IPS-18c (cell line): ENCODE measurements at regions not wholly inside any gene's neighbourhood (a gene's known extent, or its start where the extent isn't known, plus 50 kb on each side); places are given as distances from the start of the nearest gene placed in this dataset.

ENCODE experiments used
- H3K4me3 ChIP-seq: 2 replicates; pipeline ENCODE4 v1.7.0; 2013; ENCODE audit warnings: low read depth, mild to moderate bottlenecking, low read length, moderate library complexity; ENCODE audit not compliant: insufficient read depth
- H3K9me3 ChIP-seq: one replicate; pipeline ENCODE4 v1.6.1; 2013; ENCODE audit warnings: mild to moderate bottlenecking, low read length, moderate library complexity; ENCODE audit not compliant: control insufficient read depth, insufficient read depth

DNA sequence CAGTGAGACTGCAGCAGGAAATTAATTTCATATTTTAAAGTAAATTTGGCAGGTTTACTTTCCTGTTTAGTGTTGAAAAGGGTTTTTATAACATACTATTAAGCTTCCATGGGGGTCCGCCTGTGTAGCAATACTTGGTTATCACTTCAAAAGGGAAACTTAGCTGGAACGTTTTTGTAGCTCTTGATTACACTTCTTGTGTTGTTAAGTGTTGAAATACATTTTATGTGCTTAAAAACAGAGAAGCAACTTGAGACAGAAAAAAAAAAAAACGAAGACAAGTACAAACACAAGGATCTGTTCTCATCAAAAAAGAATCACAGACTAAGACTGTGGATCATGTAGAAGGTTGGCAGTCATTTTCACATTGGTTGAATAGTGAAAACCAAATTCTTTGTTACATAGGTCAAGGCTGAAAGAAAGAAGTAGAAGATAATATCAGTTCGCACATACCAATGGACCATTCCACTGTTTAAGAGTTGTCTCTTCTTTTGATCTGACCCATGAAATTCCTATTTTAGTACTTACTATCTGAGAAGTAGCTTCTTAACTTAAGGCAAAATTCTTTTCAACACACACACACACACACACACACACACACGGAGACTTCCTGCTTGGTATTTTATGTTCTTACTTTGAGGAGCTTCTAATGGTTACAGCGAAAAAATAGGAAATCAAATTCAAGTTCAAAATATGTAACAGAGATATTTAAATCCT lies 113.9 kb upstream of the SLC35B3 start:
- Histone ChIP-seq H3K4me3 (no peak overlapping the region), H3K9me3 (no peaks in the 10 kb centered on the region)

DNA sequence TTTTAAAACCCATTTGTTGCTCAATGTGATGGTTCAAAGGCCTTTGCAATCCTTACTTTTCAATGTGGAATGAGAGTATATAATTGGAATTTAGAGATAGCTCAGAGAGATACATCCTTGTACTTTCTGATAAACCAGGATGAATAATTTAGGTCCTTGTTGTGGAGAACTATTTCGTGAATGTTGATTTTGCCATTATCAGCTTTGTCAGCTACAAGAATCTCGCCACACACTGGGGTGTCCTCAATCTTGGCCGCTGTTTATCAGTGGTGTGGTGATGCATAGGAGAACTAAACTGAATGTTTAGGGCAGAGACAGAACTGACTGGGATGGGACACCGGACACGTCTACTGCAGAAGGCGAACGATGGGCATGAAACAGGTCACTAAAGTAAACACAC lies 111.2 kb upstream of the SLC35B3 start:
- Histone ChIP-seq H3K9me3 (no peaks in the 10 kb centered on the region), H3K4me3 (no peak overlapping the region)

DNA sequence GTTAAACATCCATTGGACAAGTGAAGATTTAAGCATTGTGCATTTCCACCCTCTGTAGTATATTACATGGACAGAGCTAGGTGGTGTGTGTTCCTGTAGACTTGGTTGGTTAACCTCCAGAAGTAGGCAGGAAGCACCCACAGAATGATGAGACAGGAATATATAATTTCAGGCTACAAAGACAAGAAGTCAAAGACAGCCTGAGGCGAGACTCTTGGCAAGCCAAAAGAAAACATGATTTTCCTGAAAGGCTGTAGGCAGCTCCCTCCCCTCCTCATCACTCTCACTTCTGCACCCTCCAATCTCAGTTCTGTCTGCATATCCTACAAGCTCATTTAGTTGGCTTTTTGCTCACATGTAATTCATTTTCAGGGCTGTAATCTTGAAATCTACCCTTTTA lies 110.0 kb upstream of the SLC35B3 start:
- no peaks in the 10 kb centered on the region for H3K9me3 ChIP-seq
- H3K4me3 ChIP-seq: no peak overlapping the region

DNA sequence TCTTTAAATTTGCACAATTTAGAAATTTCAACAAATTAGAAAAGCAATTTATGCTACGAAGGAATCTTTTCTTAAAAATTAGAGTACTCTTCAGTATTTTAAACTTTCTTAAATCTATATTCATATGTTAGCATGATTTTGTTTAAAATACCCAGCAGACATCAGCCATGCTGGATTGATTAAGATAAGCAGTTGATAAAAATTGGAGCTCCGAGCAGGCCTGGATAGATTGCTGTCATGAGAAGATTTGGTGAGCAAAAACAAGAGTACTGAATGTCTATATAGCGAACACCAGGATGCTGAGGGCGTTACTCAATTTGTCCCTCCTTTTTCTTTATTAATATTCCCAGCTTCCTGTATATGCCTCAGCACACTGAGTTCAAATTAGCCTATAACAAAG lies 108.4 kb upstream of the SLC35B3 start:
- Histone ChIP-seq H3K4me3 (no peak overlapping the region), H3K9me3 (no peaks in the 10 kb centered on the region)

DNA sequence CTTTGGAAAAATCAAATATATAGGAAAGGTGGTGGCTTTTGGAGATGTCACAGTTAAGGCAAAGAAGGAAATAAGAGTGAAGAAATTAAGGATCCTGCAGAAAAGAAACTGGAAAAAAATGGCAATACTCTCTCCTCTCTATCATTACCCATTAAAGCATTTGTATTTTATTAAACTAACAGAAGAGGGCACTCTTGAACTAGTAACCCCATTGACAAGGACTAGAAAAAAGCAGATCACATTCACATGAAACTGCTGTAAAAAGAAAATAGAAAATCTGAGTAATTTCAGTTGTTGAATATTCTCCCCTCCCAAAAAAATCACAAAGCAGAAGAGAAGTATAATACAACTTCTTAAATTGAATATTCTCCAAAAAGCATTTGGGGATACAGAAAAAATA lies 104.1 kb upstream of the SLC35B3 start:
- no peak overlapping the region for H3K4me3 ChIP-seq
- H3K9me3 ChIP-seq: no peaks in the 10 kb centered on the region

DNA sequence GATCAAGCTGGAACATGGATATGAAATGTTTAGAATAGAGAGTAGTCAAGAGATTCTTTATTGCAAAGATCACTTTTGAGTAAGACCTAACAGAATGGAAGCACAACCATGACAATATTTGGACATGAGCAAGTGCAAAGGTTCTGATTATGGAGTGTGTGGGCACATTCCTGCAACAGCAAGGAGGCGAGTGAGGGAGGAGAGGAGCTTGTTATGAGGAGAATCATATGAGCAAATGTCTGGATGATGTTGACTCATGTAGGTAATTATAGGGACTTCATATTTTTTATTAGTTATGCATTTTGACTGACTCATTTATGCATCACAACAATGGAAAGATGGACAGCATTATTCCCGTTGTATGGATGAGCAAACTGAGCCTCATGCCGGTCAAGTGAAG lies 100.8 kb upstream of the SLC35B3 start:
- H3K9me3 ChIP-seq: no peaks in the 10 kb centered on the region
- no peak overlapping the region for H3K4me3 ChIP-seq

DNA sequence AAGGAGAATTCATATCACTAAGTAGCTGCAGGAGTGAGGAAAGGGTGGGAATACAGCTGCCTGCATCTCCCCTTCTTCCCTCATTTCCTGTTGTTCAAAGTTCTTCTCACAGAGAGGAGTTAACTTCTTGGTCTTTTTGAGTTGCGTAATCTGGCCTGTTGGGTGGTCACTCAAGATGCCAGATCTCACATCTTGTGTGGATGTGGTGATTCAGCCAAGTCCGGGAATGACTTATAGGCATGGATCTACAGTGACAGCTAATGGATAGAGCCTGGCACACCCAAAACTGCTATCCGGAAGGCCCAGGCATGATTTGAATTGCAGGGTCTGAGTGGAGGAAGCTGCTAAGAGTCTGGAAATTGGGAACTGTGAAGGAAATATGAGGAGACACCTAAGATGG lies 100.2 kb upstream of the SLC35B3 start:
- Histone ChIP-seq H3K9me3 (no peaks in the 10 kb centered on the region), H3K4me3 (no peak overlapping the region)

DNA sequence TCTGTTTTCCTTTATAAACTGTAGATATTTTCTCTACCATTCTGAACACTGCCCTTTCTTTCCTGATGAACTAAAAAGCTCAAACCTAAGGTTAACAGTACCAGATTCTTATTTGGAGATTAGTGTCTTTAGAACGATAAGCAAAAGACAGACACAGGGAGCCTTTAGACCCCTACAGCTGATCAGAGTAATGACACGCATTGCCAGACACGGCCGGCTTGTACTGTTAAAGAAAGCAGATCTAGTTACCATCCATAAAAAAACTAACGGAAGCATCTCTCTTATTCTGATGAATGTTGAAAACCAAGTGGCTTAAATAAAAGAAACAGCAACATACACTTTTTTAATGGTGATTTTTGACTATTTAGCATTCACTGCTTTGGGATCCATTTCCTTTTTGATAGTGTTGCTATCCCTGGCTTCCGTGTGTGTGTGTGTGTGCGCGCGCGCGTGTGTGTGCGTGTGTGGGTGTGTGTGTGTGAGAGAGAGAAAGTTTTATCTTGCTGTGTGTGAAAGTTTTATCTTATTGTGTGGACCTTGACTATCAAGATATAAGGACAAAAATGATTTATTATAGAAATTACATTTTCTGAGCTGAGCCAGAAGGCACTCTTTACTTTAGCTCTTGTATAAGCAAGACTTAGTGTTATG lies 95.6 kb upstream of the SLC35B3 start:
- no peaks in the 10 kb centered on the region for H3K9me3 ChIP-seq
- H3K4me3 ChIP-seq: no peak overlapping the region

DNA sequence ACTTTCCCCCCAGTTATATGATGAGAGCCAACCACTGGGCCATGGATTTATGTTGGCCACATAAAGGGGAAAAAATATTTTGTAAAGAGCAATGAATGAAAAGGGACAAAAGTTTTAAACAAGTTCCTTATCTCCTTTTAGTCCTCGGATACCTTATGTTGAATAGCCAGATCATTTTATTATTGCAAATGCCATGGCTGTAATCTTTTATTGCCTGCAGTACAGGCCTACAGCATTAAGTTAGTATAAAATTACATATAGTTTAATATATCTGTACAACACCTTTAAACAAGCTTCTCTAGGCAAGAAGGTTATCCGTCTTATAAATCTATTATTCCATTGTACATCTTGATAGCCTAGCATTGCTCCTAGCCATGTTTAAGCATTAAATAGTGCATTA lies 93.9 kb upstream of the SLC35B3 start:
- H3K9me3 ChIP-seq: no peaks in the 10 kb centered on the region

DNA sequence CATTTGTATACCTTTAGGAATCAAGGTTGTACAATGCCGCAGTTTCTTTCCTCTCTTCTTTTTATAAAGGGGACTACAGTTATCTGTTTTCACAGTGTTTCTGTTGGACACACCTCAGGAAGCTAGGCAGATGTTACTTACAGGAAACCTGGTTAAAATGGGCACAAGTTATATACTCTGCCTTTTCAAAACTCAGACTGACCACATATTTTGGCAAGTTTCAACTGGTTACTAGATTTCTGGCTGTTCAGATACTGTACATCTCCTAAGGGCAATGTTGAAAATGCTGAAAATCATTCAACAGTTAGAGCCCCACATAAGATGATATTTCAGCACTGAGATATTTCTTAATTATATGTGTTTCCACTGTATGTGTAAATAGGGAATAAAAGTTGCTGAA lies 92.5 kb upstream of the SLC35B3 start:
- H3K4me3 ChIP-seq: no peak overlapping the region

More for the DNA sequence above, 93.9 kb upstream of the SLC35B3 start:
- H3K4me3 ChIP-seq: no peak overlapping the region

DNA sequence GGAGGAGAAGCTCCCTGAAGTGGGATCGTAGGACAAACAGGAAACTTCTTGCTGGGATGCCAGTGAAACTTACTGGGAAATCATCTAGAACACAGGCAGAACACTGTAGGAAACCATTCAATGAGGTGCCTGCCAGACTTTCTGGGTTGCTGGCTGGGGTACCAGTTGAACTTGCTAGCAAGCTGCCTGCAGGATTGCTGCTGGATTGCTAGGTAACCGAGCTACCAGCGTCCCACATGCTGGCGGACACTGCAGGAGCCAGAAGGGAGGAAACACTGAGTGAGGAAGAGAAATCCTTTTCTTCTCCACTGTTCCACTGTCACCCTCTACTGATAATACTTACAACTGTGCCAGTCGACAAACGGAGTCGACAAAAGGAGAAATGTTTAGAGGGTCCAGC lies 91.3 kb upstream of the SLC35B3 start:
- H3K9me3 ChIP-seq: no peaks in the 10 kb centered on the region
- no peak overlapping the region for H3K4me3 ChIP-seq

More for the DNA sequence above, 92.5 kb upstream of the SLC35B3 start:
- H3K9me3 ChIP-seq: no peaks in the 10 kb centered on the region

DNA sequence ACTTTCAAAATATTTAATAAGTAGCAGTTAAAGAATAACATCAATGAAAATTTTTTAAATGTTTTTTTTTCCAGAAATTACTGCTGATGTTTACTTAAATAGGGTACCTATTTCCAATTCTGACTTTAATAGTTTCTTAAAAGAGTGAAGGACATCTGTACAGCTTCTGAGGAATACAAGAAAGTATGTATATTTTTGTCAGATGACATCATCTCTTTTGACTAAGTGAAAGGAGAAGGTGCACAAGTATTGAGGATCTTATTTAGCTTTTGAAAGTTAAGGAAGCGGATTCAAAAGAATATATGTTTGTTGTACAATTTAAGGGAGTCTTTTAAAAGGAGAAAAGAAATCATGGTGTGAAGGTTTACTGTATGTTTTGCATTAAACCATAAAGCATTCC lies 90.0 kb upstream of the SLC35B3 start:
- no peak overlapping the region for H3K4me3 ChIP-seq
- H3K9me3 ChIP-seq: no peaks in the 10 kb centered on the region

DNA sequence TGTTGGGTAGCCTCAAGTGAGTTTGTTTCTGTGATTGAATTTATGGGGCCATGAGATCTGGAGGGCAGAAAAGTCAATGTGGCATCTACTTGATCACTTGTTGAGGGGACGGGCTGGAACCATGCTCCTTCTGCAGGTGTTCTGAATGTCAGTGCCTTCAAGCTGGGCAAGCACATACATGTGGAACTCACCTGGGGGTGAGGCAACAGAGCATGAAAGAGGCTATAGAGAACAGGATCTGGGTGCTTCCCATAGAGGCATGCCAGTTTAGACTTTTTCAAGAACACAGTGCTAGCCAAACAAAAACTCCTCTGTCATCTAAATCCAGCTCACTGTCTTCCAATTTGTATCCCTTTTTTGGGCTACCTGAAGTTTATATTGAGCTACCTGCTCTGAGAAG lies 77.8 kb upstream of the SLC35B3 start:
- H3K9me3 ChIP-seq: no peaks in the 10 kb centered on the region
- no peak overlapping the region for H3K4me3 ChIP-seq

DNA sequence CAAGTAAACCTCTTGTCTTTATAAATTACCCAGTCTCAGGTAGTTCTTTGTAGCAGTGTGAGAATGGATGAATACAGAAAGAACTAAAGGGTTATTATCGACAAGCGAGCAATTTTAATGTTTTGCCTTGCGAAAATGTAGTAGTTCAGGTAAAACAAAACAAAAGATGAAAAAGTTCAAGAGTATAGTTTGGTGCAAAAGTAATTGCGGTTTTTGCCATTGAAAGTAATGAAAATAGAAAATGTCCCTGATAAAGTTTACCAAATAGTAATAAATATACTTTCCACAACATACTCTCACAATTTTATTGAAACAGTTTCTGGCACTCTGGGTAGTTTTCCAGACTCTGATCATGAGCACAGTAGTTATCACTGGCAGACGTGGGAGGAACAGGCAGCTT lies 71.9 kb upstream of the SLC35B3 start:
- H3K9me3 ChIP-seq: no peaks in the 10 kb centered on the region
- H3K4me3 ChIP-seq: no peak overlapping the region

DNA sequence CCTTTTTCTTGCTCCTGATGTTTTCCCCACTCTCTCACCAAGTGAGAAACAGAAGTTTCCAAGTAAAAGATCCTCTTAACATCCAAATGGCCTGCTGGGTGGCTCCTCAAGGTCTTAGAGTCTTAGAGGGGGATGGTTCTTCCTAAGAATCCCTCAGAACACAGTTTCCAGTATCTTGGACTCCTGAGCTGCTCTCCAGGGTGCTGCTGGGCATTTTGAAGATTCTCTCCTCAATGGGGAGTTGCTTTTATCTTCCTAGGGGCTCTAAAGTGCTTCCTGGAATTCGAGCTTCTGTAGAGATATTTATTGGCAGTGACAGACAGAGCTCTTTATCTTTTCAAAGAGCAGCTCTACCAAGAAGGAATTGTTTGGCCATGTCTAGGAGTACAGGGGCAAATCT lies 70.8 kb upstream of the SLC35B3 start:
- no peaks in the 10 kb centered on the region for H3K9me3 ChIP-seq
- no peak overlapping the region for H3K4me3 ChIP-seq

DNA sequence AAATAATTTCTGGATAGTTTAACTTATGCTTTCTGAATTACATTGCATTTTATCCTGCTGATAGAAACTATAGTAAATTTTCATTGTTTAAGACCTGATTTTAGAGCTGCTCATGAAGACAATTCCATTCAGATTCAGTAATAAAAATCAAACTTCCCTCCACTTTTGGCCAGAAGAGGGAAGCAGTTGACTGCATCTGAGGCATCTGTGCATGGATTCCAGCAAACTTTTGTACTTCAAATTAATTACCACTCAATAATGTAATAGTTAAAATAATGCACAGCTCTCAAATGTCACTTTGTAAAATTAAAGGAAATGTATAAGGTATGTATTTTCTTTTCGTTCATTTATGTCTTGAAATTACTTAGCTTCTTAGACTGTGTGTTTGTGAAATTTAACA lies 64.2 kb upstream of the SLC35B3 start:
- Histone ChIP-seq H3K4me3 (no peak overlapping the region), H3K9me3 (no peaks in the 10 kb centered on the region)

DNA sequence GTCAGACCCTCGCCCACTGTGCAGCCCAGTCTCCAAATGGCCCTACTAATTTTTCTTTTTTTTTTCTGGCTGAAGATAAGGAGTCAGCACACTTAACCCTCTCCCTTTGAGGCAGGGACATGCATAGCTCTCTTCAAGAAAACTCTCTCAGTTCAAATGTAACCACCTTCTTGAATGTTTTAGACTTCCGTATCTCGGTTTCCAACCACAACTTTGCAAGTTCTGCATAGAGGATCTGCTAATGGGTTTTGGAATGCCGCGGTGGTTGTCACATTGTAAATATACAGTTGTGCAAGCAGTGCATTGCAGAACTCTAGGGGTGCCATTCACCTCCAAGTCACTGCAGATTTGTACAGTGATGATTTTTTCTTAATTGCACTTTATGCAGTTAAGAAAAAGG lies 59.4 kb upstream of the SLC35B3 start:
- Histone ChIP-seq H3K4me3 (no peak overlapping the region), H3K9me3 (no peaks in the 10 kb centered on the region)

DNA sequence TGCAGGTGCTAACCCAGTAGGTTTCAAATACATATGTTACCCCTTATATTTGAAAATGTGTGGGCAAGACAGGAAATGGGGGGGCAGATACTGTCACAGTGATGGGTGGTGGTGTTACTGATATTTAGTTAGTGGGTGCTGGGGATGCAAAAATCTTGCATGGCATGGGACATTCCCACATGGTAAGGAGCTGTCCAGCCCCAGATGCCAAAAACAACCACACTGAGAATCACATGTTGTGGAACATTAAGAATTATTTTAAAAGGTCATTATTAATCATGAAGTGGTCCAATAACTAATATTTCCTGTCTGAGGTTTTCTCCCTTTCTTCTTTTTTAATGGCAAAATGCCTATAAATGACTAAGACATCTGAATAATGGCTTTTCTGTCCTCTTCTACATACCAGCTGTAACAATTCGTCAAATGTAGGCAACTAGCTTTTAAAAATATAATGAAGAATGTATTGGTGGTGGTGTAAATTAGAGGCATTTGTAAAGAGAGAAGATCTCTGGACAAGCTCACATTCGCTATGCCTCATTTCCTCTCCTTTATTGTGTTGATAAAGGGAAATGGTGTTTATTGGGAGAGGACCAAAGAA lies 57.3 kb upstream of the SLC35B3 start:
- Histone ChIP-seq H3K4me3 (no peak overlapping the region), H3K9me3 (no peaks in the 10 kb centered on the region)
